IPS DF 6.9 (cell line): ENCODE measurements at regions not wholly inside any gene's neighbourhood (a gene's known extent, or its start where the extent isn't known, plus 50 kb on each side); places are given as distances from the start of the nearest gene placed in this dataset.
"Not testable (repeated sequence)": the region's sequence is repeated elsewhere in the genome, so short reads cannot be mapped to it uniquely, and the experiment has no call there.

Experiments
- DNase-seq: peaks from one replicate; pipeline ENCODE4 v3.0.0-alpha.2; 2013; ENCODE audit warnings: low read depth, low spot score
- H3K27ac ChIP-seq: one replicate; pipeline ENCODE4 v1.5.1; 2013; ENCODE audit warnings: low read length, control low read depth
- H3K27me3 ChIP-seq: 2 replicates; pipeline ENCODE4 v1.6.1; 2013; ENCODE audit warnings: mild to moderate bottlenecking, low read length; ENCODE audit not compliant: control insufficient read depth, insufficient read depth
- H3K36me3 ChIP-seq: 2 replicates; pipeline ENCODE4 v1.6.1; 2013; ENCODE audit warnings: low read length; ENCODE audit not compliant: control insufficient read depth, insufficient read depth
- H3K4me1 ChIP-seq: 2 replicates; pipeline ENCODE4 v1.6.1; 2013; ENCODE audit warnings: low read length; ENCODE audit not compliant: control insufficient read depth, insufficient read depth
- H3K4me3 ChIP-seq: 2 replicates; pipeline ENCODE4 v1.5.1; 2013; ENCODE audit warnings: mild to moderate bottlenecking, low read length
- H3K9me3 ChIP-seq: 2 replicates; pipeline ENCODE4 v1.6.1; 2013; ENCODE audit warnings: low read length, inconsistent platforms; ENCODE audit not compliant: control insufficient read depth, insufficient read depth
- WGBS: extraction: QIAGEN DNeasy Blood & Tissue Kit; methylation state at CpG from one replicate; pipeline ENCODE4 v1.1.7; 2013; ENCODE audit warnings: mixed read lengths, missing lambda C conversion rate; ENCODE audit not compliant: insufficient read length, insufficient coverage; 5-methylcytosine and 5-hydroxymethylcytosine counted together

- Histone ChIP-seq H3K9me3 (peaks cover 3% of the 10 kb centered on the region), H3K27me3 (no peaks in the 10 kb centered on the region)
Observed at GRCh38 chr16:35596467-35596866, 2137.1 kb downstream of the TP53TG3F start.

GRCh38 chr16:35598696-35599332 lies 2139.4 kb downstream of the TP53TG3F start:
- no CpG with 5 or more reads among the region's 9 CpGs for WGBS
- Histone ChIP-seq H3K4me3 (no peak overlapping the region), H3K4me1 (no peaks in the 10 kb centered on the region), H3K9me3 (peaks cover 3% of the 10 kb centered on the region), H3K36me3 (no peaks in the 10 kb centered on the region), H3K27ac (no peak overlapping the region), H3K27me3 (no peaks in the 10 kb centered on the region)
- DNase-seq: no peak

More at GRCh38 chr16:35596467-35596866, 2137.1 kb downstream of the TP53TG3F start:
- no peaks in the 10 kb centered on the region for H3K4me1 ChIP-seq
- no peaks in the 10 kb centered on the region for H3K36me3 ChIP-seq
- no peak overlapping the region for H3K27ac ChIP-seq
- DNase-seq: no peak
- no peak overlapping the region for H3K4me3 ChIP-seq
- no CpG with 5 or more reads among the region's 4 CpGs for WGBS

GRCh38 chr16:35599429-35600160 lies 2140.2 kb downstream of the TP53TG3F start:
- H3K4me3 ChIP-seq: no peak overlapping the region
- no peak overlapping the region for H3K27ac ChIP-seq
- no CpG with 5 or more reads among the region's 6 CpGs for WGBS
- H3K4me1 ChIP-seq: no peaks in the 10 kb centered on the region
- H3K27me3 ChIP-seq: no peaks in the 10 kb centered on the region
- H3K36me3 ChIP-seq: no peaks in the 10 kb centered on the region
- peaks cover 2% of the 10 kb centered on the region for H3K9me3 ChIP-seq
- no peak for DNase-seq

- H3K27ac ChIP-seq, DNase-seq, H3K4me3 ChIP-seq, H3K9me3 ChIP-seq, H3K27me3 ChIP-seq, H3K36me3 ChIP-seq, H3K4me1 ChIP-seq: not testable (repeated sequence)
- WGBS: no CpG with 5 or more reads among the region's 2 CpGs
Observed at GRCh38 chr16:35600161-35600555, 2140.7 kb downstream of the TP53TG3F start.

GRCh38 chr16:35602116-35602515 lies 2142.7 kb downstream of the TP53TG3F start:
- DNase-seq: no peak
- H3K27ac ChIP-seq: no peak overlapping the region
- no peak overlapping the region for H3K4me3 ChIP-seq
- H3K27me3 ChIP-seq: no peaks in the 10 kb centered on the region
- H3K4me1 ChIP-seq: no peaks in the 10 kb centered on the region
- no peaks in the 10 kb centered on the region for H3K36me3 ChIP-seq
- no peaks in the 10 kb centered on the region; the same call in none of the 2 replicates for H3K9me3 ChIP-seq

DNA sequence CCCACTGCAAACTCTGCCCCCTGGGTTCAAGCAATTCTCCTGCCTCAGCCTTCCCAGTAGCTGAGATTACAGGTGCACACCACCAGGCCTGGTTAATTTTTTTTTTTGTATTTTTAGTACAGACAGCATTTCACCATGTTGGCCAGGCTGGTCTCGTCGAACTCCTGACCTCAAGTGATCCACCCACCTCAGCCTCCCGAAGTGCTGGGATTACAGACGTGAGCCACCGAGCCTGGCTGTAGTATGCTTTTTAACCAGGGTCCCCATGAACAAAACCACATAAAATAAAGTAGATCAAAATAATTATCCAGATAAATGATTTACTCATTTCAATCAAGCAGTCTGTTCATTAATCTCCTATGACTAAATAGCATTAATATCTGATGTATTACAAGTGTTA lies 2144.0 kb downstream of the TP53TG3F start:
- not testable (repeated sequence) for H3K27ac ChIP-seq, H3K9me3 ChIP-seq, H3K36me3 ChIP-seq, H3K27me3 ChIP-seq, H3K4me1 ChIP-seq, DNase-seq, H3K4me3 ChIP-seq
- WGBS: no CpG with 5 or more reads among the region's 5 CpGs

DNA sequence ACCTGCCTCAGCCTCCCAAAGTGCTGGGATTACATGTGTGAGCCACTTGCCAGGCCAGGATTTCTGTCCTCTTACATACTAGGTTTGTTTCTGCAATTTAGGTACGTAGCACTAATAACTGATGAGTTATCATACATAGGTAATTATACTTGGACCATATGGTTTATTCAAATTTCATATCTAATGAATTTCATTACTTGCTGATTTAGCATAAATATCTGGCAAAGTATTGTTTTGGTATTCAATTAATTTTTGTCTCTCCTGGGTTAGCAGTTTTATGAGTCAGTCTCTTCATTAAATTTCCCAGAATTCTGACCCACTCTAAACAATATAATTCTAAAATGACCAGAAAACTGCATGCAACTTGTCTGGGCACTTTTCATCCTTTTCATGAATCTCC lies 2146.5 kb downstream of the TP53TG3F start:
- H3K36me3 ChIP-seq: no peaks in the 10 kb centered on the region
- H3K27me3 ChIP-seq: no peaks in the 10 kb centered on the region
- no peak for DNase-seq
- no peaks in the 10 kb centered on the region for H3K9me3 ChIP-seq
- no peaks in the 10 kb centered on the region for H3K4me1 ChIP-seq
- no peak overlapping the region for H3K27ac ChIP-seq
- no CpG with 5 or more reads among the region's 1 CpG for WGBS
- no peak overlapping the region for H3K4me3 ChIP-seq

GRCh38 chr16:35614883-35615282 lies 2155.5 kb downstream of the TP53TG3F start:
- H3K9me3 ChIP-seq, H3K27ac ChIP-seq, H3K36me3 ChIP-seq, H3K27me3 ChIP-seq, H3K4me3 ChIP-seq, DNase-seq, H3K4me1 ChIP-seq: not testable (repeated sequence)
- no CpG with 5 or more reads among the region's 2 CpGs for WGBS

- not testable (repeated sequence) for H3K4me1 ChIP-seq
Observed at GRCh38 chr16:35619176-35619575, 2159.8 kb downstream of the TP53TG3F start.

GRCh38 chr16:35626041-35626440 lies 2166.6 kb downstream of the TP53TG3F start:
- no peaks in the 10 kb centered on the region; the same call in 1 of the 2 replicates for H3K9me3 ChIP-seq
- no CpG with 5 or more reads among the region's 1 CpG for WGBS
- no peak overlapping the region for H3K27ac ChIP-seq
- H3K4me1 ChIP-seq: no peaks in the 10 kb centered on the region
- no peaks in the 10 kb centered on the region for H3K36me3 ChIP-seq
- H3K4me3 ChIP-seq: no peak overlapping the region
- no peaks in the 10 kb centered on the region for H3K27me3 ChIP-seq
- DNase-seq: no peak

More at GRCh38 chr16:35619176-35619575, 2159.8 kb downstream of the TP53TG3F start:
- H3K36me3 ChIP-seq, H3K27ac ChIP-seq, H3K4me3 ChIP-seq, H3K9me3 ChIP-seq, DNase-seq, H3K27me3 ChIP-seq: not testable (repeated sequence)

- H3K9me3 ChIP-seq: no peaks in the 10 kb centered on the region; the same call in 1 of the 2 replicates
- no peak overlapping the region for H3K27ac ChIP-seq
- WGBS: no CpG with 5 or more reads among the region's 3 CpGs
- no peaks in the 10 kb centered on the region for H3K27me3 ChIP-seq
- DNase-seq: no peak
- H3K4me3 ChIP-seq: no peak overlapping the region
- no peaks in the 10 kb centered on the region for H3K4me1 ChIP-seq
- no peaks in the 10 kb centered on the region for H3K36me3 ChIP-seq
Observed at GRCh38 chr16:35628976-35629375, 2169.6 kb downstream of the TP53TG3F start.
